HS-27A (cell line): ENCODE measurements at regions not wholly inside any gene's neighbourhood (a gene's known extent, or its start where the extent isn't known, plus 50 kb on each side); places are given as distances from the start of the nearest gene placed in this dataset.
"Not testable (repeated sequence)": the region's sequence is repeated elsewhere in the genome, so short reads cannot be mapped to it uniquely, and the experiment has no call there.

Experiments used
- DNase-seq: peaks from one replicate; pipeline ENCODE4 v3.0.0-alpha.2; 2012; ENCODE audit warnings: low read depth, missing footprints

DNA sequence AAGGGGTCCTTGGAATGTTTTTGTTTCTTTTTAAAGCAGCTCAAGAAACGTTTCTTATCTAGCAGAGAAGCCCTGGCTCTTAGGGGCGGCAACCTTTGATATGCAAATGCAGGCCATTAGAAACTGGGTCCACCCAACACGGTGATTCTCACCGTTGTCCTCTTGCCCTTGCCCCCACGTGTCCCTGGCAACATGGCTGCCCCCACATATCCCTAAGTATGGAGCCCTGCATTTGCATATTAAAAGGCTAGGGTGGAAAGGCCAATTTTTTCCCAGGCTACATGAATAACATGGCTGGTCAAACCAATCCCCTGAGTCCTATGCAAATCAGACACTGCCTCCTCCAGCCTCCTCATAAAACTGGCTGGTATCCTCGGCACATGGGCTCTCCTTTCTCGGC lies 230.1 kb upstream of the SPOPL start:
- no peak for DNase-seq

DNA sequence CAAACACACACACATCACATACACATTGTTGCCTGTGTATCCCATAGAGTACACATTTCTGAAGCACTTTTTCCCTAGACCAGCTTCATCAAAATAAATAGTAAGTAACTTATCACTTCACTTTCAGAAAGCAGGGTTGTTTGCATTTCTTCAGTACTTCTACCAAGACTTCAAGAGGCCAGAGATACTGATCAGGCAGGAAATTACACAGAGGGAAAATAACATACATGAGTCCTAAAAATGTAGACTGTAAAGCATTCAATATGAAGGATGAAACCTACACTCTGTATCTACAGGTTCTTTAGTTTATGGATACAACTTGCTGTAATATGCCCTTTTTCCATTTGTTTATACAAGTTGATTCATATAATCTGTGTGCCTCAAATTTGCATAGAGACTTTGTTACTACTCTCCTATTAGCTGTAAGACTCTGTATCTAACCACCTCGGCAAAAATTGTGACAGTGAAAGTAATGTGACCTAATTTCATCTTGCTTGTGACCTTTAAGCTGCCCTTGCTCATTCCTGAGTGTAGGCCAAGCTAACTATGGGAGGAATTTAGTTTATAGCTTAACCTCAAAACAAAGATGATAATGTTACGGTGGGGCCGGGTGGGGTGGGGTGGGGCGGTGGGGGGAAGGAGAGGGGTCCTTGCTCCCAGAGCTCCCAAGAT lies 228.9 kb upstream of the SPOPL start:
- DNase-seq, result no peak

DNA sequence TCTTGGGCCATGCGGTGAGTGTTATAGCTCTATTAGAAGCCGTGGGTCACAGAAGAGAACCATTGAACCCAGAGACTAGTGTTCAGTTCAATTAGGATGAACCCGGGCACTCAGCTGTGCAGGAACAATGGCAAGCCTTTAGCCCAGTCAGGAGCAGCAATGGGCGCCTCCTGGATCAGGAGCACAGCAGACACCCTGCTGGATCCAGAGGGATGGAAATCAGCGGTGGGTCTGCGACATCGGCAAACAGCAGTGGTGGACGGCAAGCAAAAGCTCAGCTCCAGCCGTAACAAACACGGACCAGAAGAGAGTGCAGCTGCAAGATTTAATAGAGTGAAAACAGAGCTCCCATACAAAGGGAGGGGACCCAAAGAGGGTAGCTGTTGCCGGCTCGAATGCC lies 228.3 kb upstream of the SPOPL start:
- DNase-seq, result not testable (repeated sequence)

DNA sequence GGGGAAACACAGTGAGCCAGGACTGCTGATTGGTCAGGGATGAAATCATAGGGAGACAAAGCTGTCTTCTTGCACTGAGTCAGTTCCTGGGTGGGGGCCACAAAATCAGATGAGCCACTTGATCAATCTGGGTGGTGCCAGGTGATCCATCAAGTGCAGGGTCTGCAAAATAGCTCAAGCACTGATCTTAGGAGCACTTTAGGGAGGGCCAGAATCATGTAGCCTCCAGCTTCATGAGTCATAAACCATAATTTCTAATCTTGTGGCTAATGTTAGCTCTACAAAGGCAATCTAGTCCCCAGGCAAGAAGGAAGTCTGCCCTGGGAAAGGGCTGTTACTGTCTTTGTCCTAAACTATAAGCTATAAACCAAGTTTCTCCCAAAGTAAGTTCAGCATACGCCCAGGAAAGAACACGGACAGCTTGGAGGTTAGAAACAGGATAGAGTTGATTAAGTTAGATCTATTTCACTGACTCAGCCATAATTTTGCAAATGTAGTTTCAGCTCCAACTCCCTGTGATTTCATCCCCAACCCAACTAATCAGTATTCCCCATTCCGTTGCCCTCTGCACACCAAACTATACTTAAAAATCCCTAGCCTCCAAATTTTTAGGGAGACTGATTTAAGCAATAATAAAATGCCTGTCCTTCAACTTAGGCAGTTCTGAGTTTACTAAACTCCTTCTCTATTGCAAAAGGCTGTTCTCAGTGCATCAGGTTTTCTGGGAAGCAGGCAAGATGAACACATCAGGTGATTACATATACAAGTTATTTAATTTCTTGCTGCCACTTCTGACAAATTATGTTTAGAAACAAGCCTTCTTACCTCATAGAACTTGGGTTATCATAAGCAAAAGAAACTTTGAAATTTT lies 226.9 kb upstream of the SPOPL start:
- no peak for DNase-seq

DNA sequence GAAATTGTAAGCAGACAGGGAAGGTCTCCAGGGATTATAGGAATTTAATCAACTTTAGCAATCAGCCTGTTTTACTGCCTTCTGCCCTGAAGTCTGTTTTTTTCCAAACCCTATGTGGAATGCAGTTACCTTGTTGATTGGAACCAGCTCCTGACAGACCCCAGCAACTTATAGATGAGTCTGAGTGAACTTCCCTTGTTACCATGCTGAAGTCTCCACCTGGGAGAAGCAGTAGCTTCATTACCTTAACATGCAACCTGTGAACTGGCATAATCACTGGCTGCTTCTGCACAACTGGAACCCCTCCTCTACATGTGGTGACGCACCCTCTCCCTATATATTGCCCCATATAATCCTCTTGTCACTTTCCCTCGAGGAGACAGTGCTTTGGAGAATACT lies 226.3 kb upstream of the SPOPL start:
- DNase-seq, result no peak

DNA sequence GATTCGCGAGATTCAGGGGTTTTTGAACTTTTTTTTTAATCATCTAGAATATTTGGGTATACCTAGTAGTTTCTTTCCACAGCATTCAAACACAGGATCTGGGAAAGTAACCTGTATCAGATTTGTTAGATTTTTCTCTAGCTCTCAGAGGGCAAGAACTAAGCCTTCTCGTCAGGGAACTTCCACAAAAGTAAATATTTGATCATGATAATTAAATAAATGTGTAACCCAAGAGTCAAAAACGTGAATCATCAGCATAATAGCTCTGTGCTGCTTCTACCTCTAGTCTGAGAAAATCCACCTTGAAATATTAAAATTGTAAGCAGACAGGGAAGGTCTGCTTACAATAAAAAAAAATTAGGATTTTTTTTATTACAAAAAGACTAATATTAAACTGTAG lies 225.7 kb upstream of the SPOPL start:
- DNase-seq, result no peak

DNA sequence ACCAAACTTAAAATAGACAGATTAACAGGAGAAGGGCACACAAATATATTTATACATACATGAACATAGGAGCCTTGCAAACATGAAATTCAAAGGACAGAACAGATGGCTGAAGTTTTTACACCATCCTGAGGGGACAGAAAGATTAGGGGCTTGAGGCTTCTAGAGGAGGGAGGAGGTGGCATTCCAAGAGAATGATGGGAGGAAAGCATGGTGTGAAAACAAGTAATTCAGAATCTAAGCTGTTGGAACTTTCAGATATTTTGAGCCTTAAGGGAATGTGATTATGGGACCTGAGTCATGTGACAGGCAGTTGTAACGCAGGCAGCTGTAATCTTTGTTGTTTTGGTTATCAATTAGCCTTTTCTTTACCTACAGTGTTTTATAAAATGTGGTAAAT lies 225.2 kb upstream of the SPOPL start:
- DNase-seq, result no peak

DNA sequence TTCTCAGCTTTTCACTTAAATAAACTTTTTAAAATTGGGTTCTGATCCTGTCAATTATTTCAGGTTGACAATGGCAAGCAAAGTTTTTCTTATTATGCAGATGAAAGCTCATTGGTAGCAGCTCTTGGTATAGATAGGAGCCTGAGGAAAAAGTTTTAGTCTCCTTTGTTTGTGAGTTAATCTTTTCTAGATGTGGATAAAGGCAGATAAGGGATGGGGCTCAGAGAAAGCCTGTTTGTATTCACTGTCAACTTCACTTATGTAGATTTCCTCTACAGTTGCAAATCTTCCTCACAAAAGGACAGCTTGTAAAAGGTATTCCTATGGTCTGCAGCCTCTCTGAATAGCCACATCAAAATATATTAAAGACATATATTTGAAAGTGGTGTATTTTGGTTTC lies 224.5 kb upstream of the SPOPL start:
- DNase-seq, result no peak

DNA sequence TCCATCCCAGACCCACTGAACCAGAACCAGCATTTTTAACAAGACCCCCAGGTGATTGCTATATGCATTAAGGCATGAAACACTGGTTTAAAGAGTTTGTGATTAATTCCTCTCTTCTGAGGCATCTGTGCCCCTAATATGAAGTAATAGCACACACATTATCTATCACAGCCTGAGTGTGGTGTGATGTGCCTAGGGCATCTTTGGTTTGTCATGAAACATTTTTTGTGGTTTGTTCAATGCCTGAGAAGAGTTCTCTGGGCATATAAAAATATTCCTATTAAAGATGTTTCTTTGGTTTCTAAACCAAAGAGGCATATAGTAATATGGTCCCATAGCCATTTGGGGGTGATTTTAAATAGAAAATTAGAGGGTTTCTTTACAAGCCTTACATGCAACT lies 221.7 kb upstream of the SPOPL start:
- DNase-seq, result no peak

DNA sequence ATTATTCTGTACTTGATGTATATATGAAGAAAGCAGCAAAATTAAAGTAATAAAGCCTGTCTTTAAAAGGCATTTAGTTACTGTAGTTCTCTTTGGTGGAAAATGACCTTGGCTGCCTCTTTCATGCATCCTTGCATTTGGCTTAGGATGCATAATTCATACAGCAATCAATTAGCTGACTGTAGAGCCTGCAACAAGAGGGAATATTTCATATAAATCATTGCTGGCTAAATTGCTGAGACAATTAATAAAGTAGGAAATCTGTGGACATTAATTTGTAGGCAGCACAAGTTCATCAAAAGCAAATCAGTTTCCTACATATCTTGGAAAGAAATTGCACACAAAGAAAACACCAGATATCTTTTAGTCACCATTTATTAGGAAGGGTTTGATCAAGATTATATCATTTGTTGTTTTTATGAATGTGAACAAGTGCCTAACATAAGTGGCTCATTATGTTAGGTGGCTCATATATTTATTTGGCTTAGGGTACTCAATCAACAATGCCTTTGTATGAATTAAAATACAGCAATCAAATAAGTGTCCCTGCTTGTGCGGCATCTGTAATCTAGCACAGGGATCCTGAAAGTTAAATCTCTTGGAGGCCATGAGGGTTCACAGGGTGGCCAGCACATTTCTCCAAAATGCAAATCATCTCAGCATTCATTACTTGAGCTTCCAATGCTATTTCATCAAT lies 220.4 kb upstream of the SPOPL start:
- DNase-seq, result no peak

DNA sequence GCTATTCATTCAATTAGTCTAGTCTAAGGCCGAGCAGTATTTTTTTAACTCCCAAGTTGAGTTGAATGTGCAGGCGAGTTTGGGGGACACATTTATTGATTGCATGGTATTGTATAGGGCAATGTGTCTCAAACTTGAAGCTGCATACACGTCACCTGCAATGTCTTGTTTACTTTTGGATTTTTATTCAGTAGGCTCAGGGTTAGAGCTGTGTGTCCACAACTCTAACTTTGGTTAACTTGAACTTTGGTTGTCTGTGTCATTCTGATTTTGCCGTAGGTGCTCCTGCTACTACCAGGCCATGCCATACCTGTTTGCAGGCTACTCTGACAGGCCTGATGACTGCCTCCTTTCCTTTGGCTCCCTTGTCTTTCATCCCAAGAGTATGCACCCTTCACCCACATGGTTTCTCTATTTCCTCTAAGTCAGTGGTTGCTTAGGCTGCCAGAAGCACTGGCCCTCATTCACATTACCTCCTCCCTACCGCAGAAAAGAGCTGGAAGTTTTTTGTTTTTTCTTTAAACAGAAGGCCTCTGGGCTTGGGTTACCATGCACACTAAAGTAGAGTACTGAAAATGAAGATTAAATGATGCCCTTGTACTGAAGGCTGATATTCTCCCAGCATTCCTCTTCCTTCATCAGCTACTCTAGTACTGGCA lies 219.4 kb upstream of the SPOPL start:
- no peak for DNase-seq

DNA sequence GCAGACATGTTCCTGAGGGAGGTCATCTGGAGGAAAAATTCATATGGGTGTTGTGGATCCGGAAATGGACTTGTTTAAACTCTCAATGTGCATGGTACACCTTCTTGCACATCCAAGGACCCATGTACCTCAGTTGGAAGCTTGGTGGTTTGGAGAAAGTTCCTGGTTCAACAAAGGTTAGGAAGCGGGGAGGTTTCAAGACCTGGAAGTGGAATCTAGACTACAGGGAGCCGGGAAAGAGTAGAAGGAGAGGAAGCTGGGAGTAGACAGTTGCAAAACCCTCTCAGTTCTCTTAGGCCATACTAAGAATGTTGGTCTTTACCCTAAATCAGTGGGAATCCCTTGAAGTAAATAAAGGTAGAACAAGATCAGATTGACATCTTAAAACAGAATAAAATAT lies 209.8 kb upstream of the SPOPL start:
- no peak for DNase-seq

DNA sequence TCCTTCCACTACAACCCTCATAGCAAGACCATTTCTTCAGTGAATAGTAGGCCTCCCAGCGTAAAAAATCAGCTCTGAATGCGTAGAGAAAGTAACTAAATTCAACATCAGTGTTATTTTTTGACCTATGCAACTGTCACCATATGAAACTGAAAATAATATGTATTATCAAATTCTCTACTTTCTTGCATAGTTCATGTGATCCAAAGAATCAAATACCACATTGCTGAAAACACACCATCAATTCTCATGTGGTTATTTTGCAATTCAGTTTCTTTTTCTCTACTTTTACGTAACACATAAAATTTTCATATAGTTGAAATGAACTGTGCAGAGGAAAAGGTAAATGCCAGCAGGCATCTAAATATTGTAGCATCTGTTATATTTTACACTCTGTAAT lies 208.5 kb upstream of the SPOPL start:
- no peak for DNase-seq

DNA sequence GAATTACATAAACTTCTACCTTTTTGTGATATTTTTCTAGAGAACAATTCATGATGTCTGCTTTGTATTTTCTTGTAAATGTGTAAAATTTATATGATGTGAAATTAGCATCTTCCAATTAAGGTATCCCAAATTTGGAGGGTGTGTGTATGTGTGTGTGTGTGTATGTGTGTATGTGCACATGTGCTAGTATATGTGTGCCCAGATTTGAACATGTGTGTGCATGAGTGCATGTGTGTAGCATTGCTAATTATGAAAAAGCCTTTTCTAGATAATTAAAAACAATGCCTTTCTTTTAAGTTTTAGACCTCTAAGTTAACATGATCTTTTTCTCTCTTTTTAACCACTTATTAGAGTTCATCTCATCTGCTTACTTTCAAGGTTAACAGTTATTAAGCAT lies 208.0 kb upstream of the SPOPL start:
- DNase-seq, result no peak

DNA sequence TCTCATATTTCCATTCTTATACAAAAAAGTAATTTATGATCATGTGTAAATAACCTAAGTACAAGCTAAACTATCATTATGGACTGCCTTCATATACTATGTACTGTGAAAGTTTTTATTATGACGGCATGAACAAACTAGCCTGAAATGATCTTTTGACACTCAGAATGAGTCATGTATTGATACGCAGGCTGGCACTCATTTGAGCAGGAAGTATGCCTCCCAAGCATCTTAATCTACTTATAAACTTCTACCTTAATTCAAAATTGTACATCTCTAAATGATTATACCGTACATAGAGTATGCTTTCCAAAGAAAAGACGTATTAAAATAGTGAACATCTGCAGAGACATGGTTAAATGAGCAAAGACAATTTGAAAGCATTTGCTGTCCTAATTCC lies 207.1 kb upstream of the SPOPL start:
- no peak for DNase-seq

DNA sequence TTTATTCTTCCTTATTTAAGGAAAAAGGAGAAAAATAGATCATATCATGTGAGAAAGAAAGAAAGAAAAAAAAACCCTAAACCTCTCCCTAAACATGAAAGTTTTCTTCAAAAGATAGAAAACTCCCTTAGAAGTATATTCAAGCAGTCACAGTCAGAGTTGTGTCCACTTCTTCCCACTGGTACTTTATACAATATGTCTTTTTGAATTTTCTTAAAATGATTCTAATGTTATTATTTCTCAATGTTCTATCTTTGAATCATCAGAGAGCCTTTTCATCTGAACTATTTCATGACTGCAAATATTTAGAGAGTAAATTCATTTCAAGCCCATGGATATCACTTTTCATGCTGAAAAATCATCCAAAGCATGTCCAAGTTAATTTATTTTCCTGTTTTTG lies 205.2 kb upstream of the SPOPL start:
- no peak for DNase-seq

DNA sequence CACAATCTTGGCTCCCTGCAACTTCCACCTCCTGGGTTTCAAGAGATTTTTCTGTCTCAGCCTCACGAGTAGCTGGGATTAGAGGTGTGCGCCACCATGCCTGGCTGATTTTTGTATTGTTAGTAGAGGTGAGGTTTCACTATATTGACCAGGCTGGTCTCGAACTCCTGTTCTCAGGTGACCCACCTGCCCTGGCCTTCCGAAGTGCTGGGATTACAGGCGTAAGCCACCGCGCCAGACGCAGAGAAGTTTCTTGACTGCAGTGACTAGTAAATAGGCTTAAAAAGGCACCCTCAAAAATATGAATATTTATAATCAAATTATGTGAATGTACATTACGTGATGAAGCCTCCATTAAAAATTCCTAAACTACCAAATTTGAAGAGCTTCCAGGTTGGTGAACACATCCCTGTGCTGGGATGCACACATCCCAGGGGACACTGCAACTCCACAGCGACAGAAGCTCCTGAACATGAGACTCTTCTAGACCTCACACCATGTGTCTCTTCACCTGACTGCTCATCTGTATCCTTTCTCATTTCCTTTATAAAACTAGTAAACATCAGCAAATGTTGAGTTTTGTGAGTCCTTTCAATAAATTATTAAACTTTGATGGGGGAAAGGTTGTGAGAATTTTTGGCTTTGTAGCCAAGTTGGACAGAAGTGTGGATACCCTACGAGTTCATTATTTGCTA lies 203.3 kb upstream of the SPOPL start:
- DNase-seq, result no peak

DNA sequence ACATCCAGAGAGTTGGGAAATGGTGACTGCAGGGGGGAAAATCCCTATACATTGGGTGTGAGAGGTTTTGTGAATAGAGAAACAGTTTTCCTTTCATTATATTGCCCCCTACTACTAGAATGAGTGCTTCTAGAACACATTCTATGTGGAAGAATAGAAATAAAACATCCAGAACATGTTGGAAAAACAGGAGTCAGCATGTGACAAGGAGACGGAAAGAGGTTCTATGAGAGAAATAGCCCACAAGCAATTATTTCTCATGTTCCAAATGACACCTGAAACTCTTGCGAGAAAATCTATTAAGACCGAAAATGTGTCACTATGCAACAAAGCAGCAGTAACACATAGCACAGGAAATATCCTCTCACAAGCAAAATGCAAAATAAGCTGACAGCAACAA lies 202.7 kb upstream of the SPOPL start:
- no peak for DNase-seq

DNA sequence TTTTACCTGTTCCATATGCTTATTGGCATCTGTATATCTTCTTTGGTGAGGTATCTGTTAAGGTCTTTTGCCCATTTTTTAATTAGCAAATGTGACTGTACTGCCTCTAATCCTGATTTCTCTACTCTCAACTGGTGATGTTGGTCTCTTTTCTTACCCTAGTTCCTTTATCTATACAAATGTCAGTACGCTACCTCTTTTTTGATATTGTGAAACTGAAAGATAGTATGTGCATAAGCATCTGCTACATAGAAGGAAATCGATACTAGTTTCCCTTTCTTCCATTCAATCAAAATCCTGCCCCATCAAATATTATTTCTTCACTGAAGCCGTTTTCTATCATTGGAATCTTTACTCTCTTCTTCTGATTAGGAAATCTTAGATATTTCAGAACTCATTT lies 194.9 kb upstream of the SPOPL start:
- DNase-seq, result no peak

DNA sequence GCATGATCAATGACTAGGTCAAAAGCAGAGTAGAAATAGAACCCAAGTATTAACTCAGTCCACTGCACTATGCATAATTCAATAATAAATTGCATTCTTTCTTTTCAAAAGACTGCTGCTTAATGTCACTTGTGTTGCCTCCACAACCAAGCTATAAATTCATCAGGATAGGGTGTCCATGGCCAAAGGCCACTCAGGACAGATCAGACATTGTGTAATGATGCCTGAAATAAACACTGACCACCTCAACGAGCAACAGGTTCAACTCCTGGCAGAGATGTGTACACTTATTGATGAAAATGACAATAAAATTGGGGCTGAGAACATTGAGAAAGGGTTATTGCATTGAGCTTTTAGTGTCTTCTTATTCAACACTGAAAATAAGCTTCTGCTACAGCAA lies 194.5 kb upstream of the SPOPL start:
- DNase-seq, result no peak

DNA sequence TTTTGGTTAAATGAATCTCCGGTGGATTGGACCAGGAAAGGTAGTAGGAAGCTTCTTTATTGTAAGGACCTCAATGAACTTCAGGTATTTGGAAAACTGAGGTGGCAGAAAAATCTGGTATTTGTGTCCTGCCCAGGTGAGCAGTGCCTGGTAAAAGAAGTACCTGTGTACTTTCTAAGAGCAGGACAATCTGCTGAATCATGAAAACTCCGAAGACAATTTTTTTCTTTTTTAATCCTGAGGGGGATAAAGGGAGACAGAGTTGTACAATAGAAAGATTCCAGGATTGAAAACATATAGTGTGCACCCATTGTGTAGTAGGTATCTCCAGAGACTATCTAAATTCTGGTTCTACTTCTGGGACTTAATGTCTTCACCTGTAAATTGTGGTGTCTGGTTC lies 191.8 kb upstream of the SPOPL start:
- no peak for DNase-seq

DNA sequence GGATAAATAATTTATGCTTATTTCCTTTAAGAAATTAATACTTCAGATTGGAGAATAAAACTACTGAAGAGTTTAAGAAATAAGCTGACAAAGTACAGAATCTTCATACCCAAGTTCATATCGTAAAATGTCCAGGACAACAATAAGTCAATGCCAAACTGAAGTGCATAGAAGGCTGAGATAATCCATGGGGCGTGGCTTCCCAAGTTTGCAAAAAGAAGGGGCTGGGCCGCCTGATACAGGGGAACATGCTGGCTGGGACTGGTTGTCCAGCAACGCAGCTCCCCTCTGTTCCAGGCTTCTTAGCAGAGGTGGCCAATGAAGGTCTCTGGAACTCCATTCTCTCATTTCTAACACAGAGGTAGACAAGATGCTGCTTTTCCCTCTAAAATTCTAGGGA lies 189.5 kb upstream of the SPOPL start:
- DNase-seq, result no peak
